Dendritic cell treated with granulocyte-macrophage colony-stimulating factor and Interleukin-4, amounts not matched to agents 40 ng/mL and 50 ng/mL, for 4 days (primary cell): ENCODE measurements at regions not wholly inside any gene's neighbourhood (a gene's known extent, or its start where the extent isn't known, plus 50 kb on each side); places are given as distances from the start of the nearest gene placed in this dataset.
"Not testable (repeated sequence)": the region's sequence is repeated elsewhere in the genome, so short reads cannot be mapped to it uniquely, and the experiment has no call there.

Source experiments
- H3K27ac Mint-ChIP-seq: one replicate; pipeline ENCODE4 v1.8.0; 2022; ENCODE audit warnings: mild to moderate bottlenecking, mixed read lengths
- H3K27me3 Mint-ChIP-seq: one replicate; pipeline ENCODE4 v1.8.0; 2022; ENCODE audit warnings: mild to moderate bottlenecking, mixed read lengths
- H3K36me3 Mint-ChIP-seq: one replicate; pipeline ENCODE4 v1.8.0; 2022; ENCODE audit warnings: low read depth, mixed read lengths
- H3K4me1 Mint-ChIP-seq: one replicate; pipeline ENCODE4 v1.8.0; 2022; ENCODE audit warnings: low read depth, mixed read lengths
- H3K4me3 Mint-ChIP-seq: one replicate; pipeline ENCODE4 v1.8.0; 2022; ENCODE audit warnings: mild to moderate bottlenecking, moderate library complexity, mixed read lengths
- H3K9me3 Mint-ChIP-seq: one replicate; pipeline ENCODE4 v1.8.0; 2022; ENCODE audit warnings: mixed read lengths
- intact Hi-C: fragments of 100-400 bp; cut with micrococcal nuclease; formaldehyde crosslinking; loops from one replicate; pipeline ENCODE4 v1.15.0; 2022

- no peak overlapping the region for H3K4me3 Mint-ChIP-seq
- intact Hi-C loops, result no loop called here
- H3K4me1 Mint-ChIP-seq, result no peaks in the 10 kb centered on the region
- H3K27me3 Mint-ChIP-seq, result no peaks in the 10 kb centered on the region
- no peaks in the 10 kb centered on the region for H3K9me3 Mint-ChIP-seq
- H3K27ac Mint-ChIP-seq, result no peak overlapping the region
- H3K36me3 Mint-ChIP-seq, result no peaks in the 10 kb centered on the region
These were observed 736.7 kb upstream of the GBE1 start for GRCh38 chr3:82498186-82498585.

- no peak overlapping the region for H3K27ac Mint-ChIP-seq
- intact Hi-C loops, result no loop called here
- H3K4me3 Mint-ChIP-seq, result no peak overlapping the region
- no peaks in the 10 kb centered on the region for H3K9me3 Mint-ChIP-seq
- no peaks in the 10 kb centered on the region for H3K36me3 Mint-ChIP-seq
- H3K4me1 Mint-ChIP-seq, result no peaks in the 10 kb centered on the region
- H3K27me3 Mint-ChIP-seq, result no peaks in the 10 kb centered on the region
These were observed 735.6 kb upstream of the GBE1 start for GRCh38 chr3:82496890-82497560.

GRCh38 chr3:82495655-82496054 lies 734.2 kb upstream of the GBE1 start:
- Mint-ChIP-seq H3K4me3 (no peak overlapping the region), H3K9me3 (no peaks in the 10 kb centered on the region), H3K27me3 (no peaks in the 10 kb centered on the region), H3K36me3 (no peaks in the 10 kb centered on the region), H3K4me1 (no peaks in the 10 kb centered on the region), H3K27ac (no peak overlapping the region)
- intact Hi-C loops, result no loop called here

- no peaks in the 10 kb centered on the region for H3K4me1 Mint-ChIP-seq
- no peaks in the 10 kb centered on the region for H3K27me3 Mint-ChIP-seq
- H3K27ac Mint-ChIP-seq, result no peak overlapping the region
- intact Hi-C loops, result no loop called here
- H3K36me3 Mint-ChIP-seq, result no peaks in the 10 kb centered on the region
- no peaks in the 10 kb centered on the region for H3K9me3 Mint-ChIP-seq
- H3K4me3 Mint-ChIP-seq, result no peak overlapping the region
These were observed 733.6 kb upstream of the GBE1 start for GRCh38 chr3:82494977-82495489.

GRCh38 chr3:82493858-82494257 lies 732.4 kb upstream of the GBE1 start:
- Mint-ChIP-seq H3K27ac (no peak overlapping the region), H3K4me3 (no peak overlapping the region)
- intact Hi-C loops, result no loop called here

GRCh38 chr3:82475306-82475705 lies 713.9 kb upstream of the GBE1 start:
- intact Hi-C loops, result no loop called here

More at GRCh38 chr3:82493858-82494257, 732.4 kb upstream of the GBE1 start:
- no peaks in the 10 kb centered on the region for H3K36me3 Mint-ChIP-seq
- H3K9me3 Mint-ChIP-seq, result no peaks in the 10 kb centered on the region
- no peaks in the 10 kb centered on the region for H3K27me3 Mint-ChIP-seq
- no peaks in the 10 kb centered on the region for H3K4me1 Mint-ChIP-seq

GRCh38 chr3:82474711-82475110 lies 713.3 kb upstream of the GBE1 start:
- intact Hi-C loops, result no loop called here
- Mint-ChIP-seq H3K27me3 (no peaks in the 10 kb centered on the region), H3K36me3 (no peaks in the 10 kb centered on the region), H3K9me3 (peaks cover 9% of the 10 kb centered on the region), H3K4me1 (no peaks in the 10 kb centered on the region), H3K27ac (no peak overlapping the region), H3K4me3 (no peak overlapping the region)

More at GRCh38 chr3:82475306-82475705, 713.9 kb upstream of the GBE1 start:
- no peaks in the 10 kb centered on the region for H3K27me3 Mint-ChIP-seq
- no peaks in the 10 kb centered on the region for H3K36me3 Mint-ChIP-seq
- H3K27ac Mint-ChIP-seq, result no peak overlapping the region
- no peaks in the 10 kb centered on the region for H3K4me1 Mint-ChIP-seq
- peaks cover 9% of the 10 kb centered on the region for H3K9me3 Mint-ChIP-seq
- no peak overlapping the region for H3K4me3 Mint-ChIP-seq

- peaks cover 9% of the 10 kb centered on the region for H3K9me3 Mint-ChIP-seq
- no peaks in the 10 kb centered on the region for H3K27me3 Mint-ChIP-seq
- H3K4me1 Mint-ChIP-seq, result no peaks in the 10 kb centered on the region
- no peak overlapping the region for H3K4me3 Mint-ChIP-seq
- no peak overlapping the region for H3K27ac Mint-ChIP-seq
- no peaks in the 10 kb centered on the region for H3K36me3 Mint-ChIP-seq
- intact Hi-C loops, result no loop called here
These were observed 712.6 kb upstream of the GBE1 start for GRCh38 chr3:82473864-82474541.

- H3K9me3 Mint-ChIP-seq, result peaks cover 9% of the 10 kb centered on the region
- H3K36me3 Mint-ChIP-seq, result no peaks in the 10 kb centered on the region
- no peak overlapping the region for H3K27ac Mint-ChIP-seq
- intact Hi-C loops, result no loop called here
- H3K4me1 Mint-ChIP-seq, result no peaks in the 10 kb centered on the region
- H3K4me3 Mint-ChIP-seq, result no peak overlapping the region
- no peaks in the 10 kb centered on the region for H3K27me3 Mint-ChIP-seq
These were observed 705.6 kb upstream of the GBE1 start for GRCh38 chr3:82467051-82467450.

GRCh38 chr3:82462977-82463376 lies 701.5 kb upstream of the GBE1 start:
- Mint-ChIP-seq H3K27me3 (no peaks in the 10 kb centered on the region), H3K9me3 (peaks cover 16% of the 10 kb centered on the region), H3K27ac (no peak overlapping the region), H3K36me3 (no peaks in the 10 kb centered on the region), H3K4me3 (no peak overlapping the region), H3K4me1 (no peaks in the 10 kb centered on the region)
- intact Hi-C loops, result no loop called here

- Mint-ChIP-seq H3K4me1 (no peaks in the 10 kb centered on the region), H3K27me3 (no peaks in the 10 kb centered on the region), H3K4me3 (no peak overlapping the region), H3K27ac (no peak overlapping the region), H3K9me3 (peaks cover 11% of the 10 kb centered on the region), H3K36me3 (no peaks in the 10 kb centered on the region)
- intact Hi-C loops, result no loop called here
These were observed 699.8 kb upstream of the GBE1 start for GRCh38 chr3:82461049-82461889.

- Mint-ChIP-seq H3K4me1 (no peaks in the 10 kb centered on the region), H3K4me3 (no peak overlapping the region), H3K9me3 (peaks cover 50% of the 10 kb centered on the region), H3K27me3 (no peaks in the 10 kb centered on the region), H3K36me3 (no peaks in the 10 kb centered on the region), H3K27ac (no peak overlapping the region)
- intact Hi-C loops, result no loop called here
These were observed 686.9 kb upstream of the GBE1 start for GRCh38 chr3:82448320-82448719.

- H3K4me1 Mint-ChIP-seq, intact Hi-C loops, H3K36me3 Mint-ChIP-seq, H3K27me3 Mint-ChIP-seq, H3K4me3 Mint-ChIP-seq, H3K27ac Mint-ChIP-seq: not testable (repeated sequence)
- peaks cover 18% of the 10 kb centered on the region for H3K9me3 Mint-ChIP-seq
These were observed 667.4 kb upstream of the GBE1 start for GRCh38 chr3:82428821-82429220.

- Mint-ChIP-seq H3K9me3 (no peaks in the 10 kb centered on the region), H3K36me3 (no peaks in the 10 kb centered on the region), H3K27ac (no peak overlapping the region), H3K27me3 (no peaks in the 10 kb centered on the region), H3K4me1 (no peaks in the 10 kb centered on the region), H3K4me3 (no peak overlapping the region)
- intact Hi-C loops, result no loop called here
These were observed 662.5 kb upstream of the GBE1 start for GRCh38 chr3:82424031-82424339.
